Breast epithelium (tissue), 3 donors: ENCODE measurements at regions not wholly inside any gene's neighbourhood (a gene's known extent, or its start where the extent isn't known, plus 50 kb on each side); places are given as distances from the start of the nearest gene placed in this dataset.

Source experiments
- CTCF ChIP-seq, 3 donors: fragments of 450-650 bp; IDR thresholded peaks; one replicate each; pipeline ENCODE4 v1.5.1; 2016 to 2017; ENCODE audit warnings: antibody characterized with exemption in 3 of 3, mild to moderate bottlenecking in 3 of 3, moderate library complexity in 3 of 3
- POLR2AphosphoS5 ChIP-seq, 3 donors: sonication (generic); formaldehyde crosslinking; IDR thresholded peaks; one replicate each; pipeline ENCODE4 v1.6.1; 2017; ENCODE audit warnings: antibody characterized with exemption in 3 of 3

GRCh38 chr11:95291946-95292345 is 60.9 kb upstream of the SESN3 start:
- TF ChIP-seq CTCF (IDR thresholded peaks at IDR 0.05) (no peak), POLR2AphosphoS5 (IDR thresholded peaks at IDR 0.05) (no peak)
